Skin epidermis (tissue), 12 donors: ENCODE measurements at regions not wholly inside any gene's neighbourhood (a gene's known extent, or its start where the extent isn't known, plus 50 kb on each side); places are given as distances from the start of the nearest gene placed in this dataset.

ENCODE experiments used
- H3K27ac ChIP-seq, 21 experiments: fragments of 200-600 bp; sonication (generic) in 11 of 21; one replicate each; pipeline ENCODE4 v1.5.0; 2020; ENCODE audit warnings: mild to moderate bottlenecking in 3 of 21, inconsistent platforms in 2 of 21, moderate library complexity in 2 of 21
- H3K4me3 ChIP-seq, 7 experiments: fragments of 200-600 bp; sonication (generic) in 2 of 7; one replicate each; pipeline ENCODE4 v1.5.0; 2020; ENCODE audit warnings: inconsistent platforms in 2 of 7, mild to moderate bottlenecking in 2 of 7, moderate library complexity in 1 of 7

GRCh38 chr12:93299262-93299846 lies 78.4 kb upstream of the NUDT4 start:
- Histone ChIP-seq H3K27ac (no peak overlapping the region), H3K4me3 (no peak overlapping the region)

- no peak overlapping the region for H3K27ac ChIP-seq
Measured at GRCh38 chr12:93300611-93301021, 77.1 kb upstream of the NUDT4 start.

GRCh38 chr12:93302331-93303229 lies 75.1 kb upstream of the NUDT4 start:
- Histone ChIP-seq H3K4me3 (no peak overlapping the region), H3K27ac (no peak overlapping the region)

More at GRCh38 chr12:93300611-93301021, 77.1 kb upstream of the NUDT4 start:
- H3K4me3 ChIP-seq, result no peak overlapping the region

- Histone ChIP-seq H3K27ac (no peak overlapping the region), H3K4me3 (no peak overlapping the region)
Measured at GRCh38 chr12:93306636-93307035, 71.1 kb upstream of the NUDT4 start.

- Histone ChIP-seq H3K27ac (no peak overlapping the region), H3K4me3 (no peak overlapping the region)
Measured at GRCh38 chr12:93308281-93308680, 69.4 kb upstream of the NUDT4 start.

- no peak overlapping the region for H3K27ac ChIP-seq
- no peak overlapping the region for H3K4me3 ChIP-seq
Measured at GRCh38 chr12:93311827-93312226, 65.9 kb upstream of the NUDT4 start.

GRCh38 chr12:93314177-93314497 lies 63.6 kb upstream of the NUDT4 start:
- Histone ChIP-seq H3K27ac (no peak overlapping the region), H3K4me3 (no peak overlapping the region)

- H3K27ac ChIP-seq, result no peak overlapping the region
Measured at GRCh38 chr12:93315385-93315906, 62.3 kb upstream of the NUDT4 start.

GRCh38 chr12:93315907-93316622 lies 61.7 kb upstream of the NUDT4 start:
- no peak overlapping the region for H3K27ac ChIP-seq
- no peak overlapping the region for H3K4me3 ChIP-seq

More at GRCh38 chr12:93315385-93315906, 62.3 kb upstream of the NUDT4 start:
- no peak overlapping the region for H3K4me3 ChIP-seq

GRCh38 chr12:93316623-93316971 lies 61.1 kb upstream of the NUDT4 start:
- no peak overlapping the region for H3K4me3 ChIP-seq
- H3K27ac ChIP-seq, result no peak overlapping the region

GRCh38 chr12:93317227-93317626 lies 60.5 kb upstream of the NUDT4 start:
- Histone ChIP-seq H3K27ac (no peak overlapping the region), H3K4me3 (no peak overlapping the region)

GRCh38 chr12:93318720-93319522 lies 58.8 kb upstream of the NUDT4 start:
- Histone ChIP-seq H3K4me3 (no peak overlapping the region), H3K27ac (no peak overlapping the region)

- Histone ChIP-seq H3K4me3 (no peak overlapping the region), H3K27ac (no peak overlapping the region)
Measured at GRCh38 chr12:93319523-93320050, 58.1 kb upstream of the NUDT4 start.

- H3K4me3 ChIP-seq, result no peak overlapping the region
- H3K27ac ChIP-seq, result no peak overlapping the region
Measured at GRCh38 chr12:93322784-93323183, 54.9 kb upstream of the NUDT4 start.

GRCh38 chr12:93323625-93324329 lies 53.9 kb upstream of the NUDT4 start:
- no peak overlapping the region for H3K4me3 ChIP-seq
- H3K27ac ChIP-seq, result no peak overlapping the region

GRCh38 chr12:93325855-93326254 lies 51.9 kb upstream of the NUDT4 start:
- H3K27ac ChIP-seq, result no peak overlapping the region

More at GRCh38 chr12:93325855-93326254, 51.9 kb upstream of the NUDT4 start:
- H3K4me3 ChIP-seq, result no peak overlapping the region
